Hepatocyte (in vitro differentiated cells): ENCODE measurements at regions not wholly inside any gene's neighbourhood (a gene's known extent, or its start where the extent isn't known, plus 50 kb on each side); places are given as distances from the start of the nearest gene placed in this dataset.

Experiments
- DNase-seq: peaks from one replicate; pipeline ENCODE4 v3.0.0-alpha.2; 2016; ENCODE audit warnings: low spot score
- H2AFZ ChIP-seq: fragments of 200-600 bp; sonication (generic); 2 replicates; pipeline ENCODE4 v1.6.0; 2016; ENCODE audit warnings: antibody characterized with exemption, mild to moderate bottlenecking
- H3K27ac ChIP-seq: fragments of 200-600 bp; sonication (generic); 2 replicates; pipeline ENCODE4 v1.5.1; 2016; ENCODE audit warnings: mild to moderate bottlenecking
- H3K27me3 ChIP-seq: fragments of 200-600 bp; sonication (generic); 2 replicates; pipeline ENCODE4 v1.6.1; 2016
- H3K36me3 ChIP-seq: fragments of 200-600 bp; sonication (generic); replicated peaks from 2 replicates; pipeline ENCODE4 v1.5.1; 2016; ENCODE audit warnings: low read depth; ENCODE audit not compliant: insufficient read depth
- H3K4me1 ChIP-seq: fragments of 200-600 bp; sonication (generic); 2 replicates; pipeline ENCODE4 v1.5.1; 2016; ENCODE audit warnings: mild to moderate bottlenecking, moderate library complexity; ENCODE audit not compliant: insufficient read depth
- H3K4me2 ChIP-seq: fragments of 200-600 bp; sonication (generic); 2 replicates; pipeline ENCODE4 v1.6.0; 2016
- H3K4me3 ChIP-seq: fragments of 200-600 bp; sonication (generic); 2 replicates; pipeline ENCODE4 v1.5.1; 2016; ENCODE audit warnings: mild to moderate bottlenecking
- H3K79me2 ChIP-seq: fragments of 200-600 bp; sonication (generic); 2 replicates; pipeline ENCODE4 v1.6.0; 2017; ENCODE audit warnings: mild to moderate bottlenecking
- H3K9me2 ChIP-seq: fragments of 200-600 bp; sonication (generic); replicated peaks from 2 replicates; pipeline ENCODE4 v1.6.0; 2017; ENCODE audit warnings: mild to moderate bottlenecking; ENCODE audit not compliant: insufficient read depth
- H3K9me3 ChIP-seq: fragments of 200-600 bp; sonication (generic); 2 replicates; pipeline ENCODE4 v1.5.1; 2016; ENCODE audit warnings: low read depth, mild to moderate bottlenecking
- H4K20me1 ChIP-seq: fragments of 200-600 bp; sonication (generic); 2 replicates; pipeline ENCODE4 v1.6.0; 2016; ENCODE audit warnings: mild to moderate bottlenecking; ENCODE audit not compliant: insufficient read depth, poor library complexity, severe bottlenecking
- CTCF ChIP-seq: fragments of 200-600 bp; sonication (generic); IDR thresholded peaks from 2 replicates; pipeline ENCODE4 v1.5.1; 2016; ENCODE audit warnings: antibody characterized with exemption, mild to moderate bottlenecking; ENCODE audit not compliant: poor library complexity
- EZH2 ChIP-seq: fragments of 200-600 bp; sonication (generic); IDR thresholded peaks from 2 replicates; pipeline ENCODE4 v1.6.1; 2016; ENCODE audit warnings: antibody characterized with exemption, mild to moderate bottlenecking, borderline replicate concordance
- EZH2phosphoT487 ChIP-seq: fragments of 200-600 bp; sonication (generic); IDR thresholded peaks from one replicate; pipeline ENCODE4 v1.6.1; 2018; ENCODE audit warnings: antibody characterized with exemption, mild to moderate bottlenecking, low read depth, moderate library complexity; ENCODE audit not compliant: unreplicated experiment, severe bottlenecking
- WGBS: methylation state at CpG from one replicate; pipeline ENCODE4 v1.1.6; 2016; ENCODE audit warnings: low lambda C conversion rate; ENCODE audit errors: missing lambda C conversion rate; 5-methylcytosine and 5-hydroxymethylcytosine counted together

DNA sequence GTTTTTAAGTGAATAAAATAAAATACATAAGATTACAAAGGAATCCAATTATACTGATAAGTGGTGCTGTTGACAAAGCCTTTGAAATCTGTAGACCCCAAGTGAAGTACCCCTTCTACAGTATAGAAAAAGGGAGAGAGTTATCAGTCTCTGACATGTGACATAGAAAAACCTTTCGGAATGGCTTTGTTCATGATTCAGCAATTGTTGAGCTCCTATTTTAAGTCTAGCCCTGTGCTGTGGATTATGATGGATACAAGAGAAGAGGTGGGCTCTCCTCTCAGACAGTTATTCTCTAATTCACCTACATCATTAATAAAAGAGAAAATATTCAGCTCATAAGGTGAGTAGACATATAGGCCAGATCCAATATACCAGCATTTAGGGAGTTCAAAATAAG lies 53.3 kb upstream of the ITPKB start:
- 90% methylated on average over 1 of the region's 1 CpG for WGBS
- H3K9me3 ChIP-seq = no peaks in the 10 kb centered on the region
- no peaks in the 10 kb centered on the region for H4K20me1 ChIP-seq
- no peaks in the 10 kb centered on the region for H3K79me2 ChIP-seq
- no peaks in the 10 kb centered on the region for H3K4me1 ChIP-seq
- no peak overlapping the region for H3K27ac ChIP-seq
- H3K27me3 ChIP-seq = no peaks in the 10 kb centered on the region
- no peak for DNase-seq
- no peaks in the 10 kb centered on the region for H3K9me2 ChIP-seq
- no peak overlapping the region for H3K4me3 ChIP-seq
- H2AFZ ChIP-seq = no peak overlapping the region
- no peaks in the 10 kb centered on the region for H3K36me3 ChIP-seq
- no peak overlapping the region for H3K4me2 ChIP-seq
- TF ChIP-seq EZH2phosphoT487 (no peak), EZH2 (no peak)

GRCh38 chr1:226790545-226791181 lies 51.6 kb upstream of the ITPKB start:
- Histone ChIP-seq H3K27me3 (no peaks in the 10 kb centered on the region), H3K79me2 (no peaks in the 10 kb centered on the region), H2AFZ (no peak overlapping the region), H3K4me2 (no peak overlapping the region), H3K4me3 (no peak overlapping the region), H3K27ac (no peak overlapping the region), H4K20me1 (no peaks in the 10 kb centered on the region), H3K9me2 (no peaks in the 10 kb centered on the region), H3K9me3 (no peaks in the 10 kb centered on the region), H3K4me1 (no peaks in the 10 kb centered on the region), H3K36me3 (no peaks in the 10 kb centered on the region)
- TF ChIP-seq EZH2 (no peak), CTCF (no peak), EZH2phosphoT487 (no peak)
- WGBS = 92% methylated on average over 6 of the region's 6 CpGs
- DNase-seq = no peak

DNA sequence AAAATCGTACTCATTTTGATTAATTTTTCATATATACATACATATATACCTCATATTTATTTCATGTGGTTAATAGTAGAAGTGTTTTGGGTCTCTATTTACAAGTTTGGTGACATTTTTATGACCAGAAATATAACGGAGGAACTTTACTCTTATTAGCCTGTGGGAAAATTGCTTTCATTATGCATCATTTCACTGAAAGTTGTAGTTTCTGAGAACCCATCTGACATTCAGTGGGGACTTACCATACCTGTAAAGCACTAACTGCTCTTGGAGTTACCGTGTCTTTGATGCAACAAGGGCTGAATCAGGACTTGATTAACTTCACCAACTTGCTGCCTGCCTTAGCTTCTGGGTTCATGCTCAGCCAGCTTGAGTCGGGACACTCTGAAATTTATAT lies 49.9 kb upstream of the ITPKB start:
- H2AFZ ChIP-seq = no peak overlapping the region
- 82% methylated on average over 4 of the region's 4 CpGs for WGBS
- no peaks in the 10 kb centered on the region for H3K9me3 ChIP-seq
- H3K4me3 ChIP-seq = no peak overlapping the region
- no peak overlapping the region for H3K27ac ChIP-seq
- H3K4me1 ChIP-seq = no peaks in the 10 kb centered on the region
- no peaks in the 10 kb centered on the region for H3K36me3 ChIP-seq
- TF ChIP-seq EZH2 = no peak
- no peak for DNase-seq
- H3K9me2 ChIP-seq = no peaks in the 10 kb centered on the region
- H3K27me3 ChIP-seq = no peaks in the 10 kb centered on the region
- H3K4me2 ChIP-seq = no peak overlapping the region
- H4K20me1 ChIP-seq = no peaks in the 10 kb centered on the region
- H3K79me2 ChIP-seq = no peaks in the 10 kb centered on the region
